ENCODE measurements at regions not wholly inside any gene's neighbourhood (a gene's known extent, or its start where the extent isn't known, plus 50 kb on each side); places are given as distances from the start of the nearest gene placed in this dataset.
A peak's percentile ranks its signal among the peaks of the same experiment; 100 is the strongest.

GRCh38 chr2:236505041-236505440 lies 64.6 kb upstream of the ACKR3 start:
- Mint-ChIP-seq H3K4me1 (no peaks in the 10 kb centered on the region), H3K4me3 (no peak overlapping the region), H3K27ac (no peak overlapping the region), H3K27me3 (ENCODE audit: low read depth) (peaks cover 44% of the 10 kb centered on the region), H3K9me3 (no peaks in the 10 kb centered on the region), H3K36me3 (ENCODE audit: low read depth) (no peaks in the 10 kb centered on the region)
- TF ChIP-seq CTCF (IDR thresholded peaks at IDR 0.05; ENCODE audit: unreplicated experiment in 3 of 3), result no peak

- no peaks in the 10 kb centered on the region for H3K4me1 Mint-ChIP-seq
- no peak overlapping the region for H3K4me3 Mint-ChIP-seq
- no peaks in the 10 kb centered on the region for H3K36me3 Mint-ChIP-seq (ENCODE audit: low read depth)
These were observed 64.0 kb upstream of the ACKR3 start for GRCh38 chr2:236505648-236506047.

GRCh38 chr2:236507393-236508085 lies 62.1 kb upstream of the ACKR3 start:
- no peak for TF ChIP-seq CTCF (IDR thresholded peaks at IDR 0.05; ENCODE audit: unreplicated experiment in 3 of 3)
- peak overlapping the region; percentile 76 to 85 (median 83) for H3K4me3 Mint-ChIP-seq
- H3K36me3 Mint-ChIP-seq (ENCODE audit: low read depth), result no peaks in the 10 kb centered on the region
- no peaks in the 10 kb centered on the region for H3K9me3 Mint-ChIP-seq
- peak overlapping the region in 1 of 3 experiments; percentile 64 for H3K27ac Mint-ChIP-seq
- no peaks in the 10 kb centered on the region for H3K4me1 Mint-ChIP-seq
- H3K27me3 Mint-ChIP-seq (ENCODE audit: low read depth), result peaks cover 49% of the 10 kb centered on the region

More at GRCh38 chr2:236505648-236506047, 64.0 kb upstream of the ACKR3 start:
- Mint-ChIP-seq H3K27ac (no peak overlapping the region), H3K9me3 (no peaks in the 10 kb centered on the region), H3K27me3 (ENCODE audit: low read depth) (peaks cover 44% of the 10 kb centered on the region)
- TF ChIP-seq CTCF (IDR thresholded peaks at IDR 0.05; ENCODE audit: unreplicated experiment in 3 of 3), result no peak

- H3K36me3 Mint-ChIP-seq (ENCODE audit: low read depth), result no peaks in the 10 kb centered on the region
- peak overlapping the region in 2 of 3 experiments; percentile 23 to 34 for H3K27ac Mint-ChIP-seq
- H3K4me1 Mint-ChIP-seq, result no peaks in the 10 kb centered on the region
- peak overlapping the region in 2 of 3 experiments; percentile 68 for H3K4me3 Mint-ChIP-seq
- no peak for TF ChIP-seq CTCF (IDR thresholded peaks at IDR 0.05; ENCODE audit: unreplicated experiment in 3 of 3)
- peaks cover 49% of the 10 kb centered on the region for H3K27me3 Mint-ChIP-seq (ENCODE audit: low read depth)
- no peaks in the 10 kb centered on the region for H3K9me3 Mint-ChIP-seq
These were observed 61.2 kb upstream of the ACKR3 start for GRCh38 chr2:236508466-236508865.

GRCh38 chr2:236510034-236510433 lies 59.6 kb upstream of the ACKR3 start:
- H3K27ac Mint-ChIP-seq, result no peak overlapping the region
- peaks cover 42% of the 10 kb centered on the region for H3K27me3 Mint-ChIP-seq (ENCODE audit: low read depth)
- no peak for TF ChIP-seq CTCF (IDR thresholded peaks at IDR 0.05; ENCODE audit: unreplicated experiment in 3 of 3)
- no peaks in the 10 kb centered on the region for H3K9me3 Mint-ChIP-seq
- no peaks in the 10 kb centered on the region for H3K36me3 Mint-ChIP-seq (ENCODE audit: low read depth)
- H3K4me3 Mint-ChIP-seq, result no peak overlapping the region
- H3K4me1 Mint-ChIP-seq, result no peaks in the 10 kb centered on the region

GRCh38 chr2:236511266-236511665 lies 58.4 kb upstream of the ACKR3 start:
- no peak overlapping the region for H3K27ac Mint-ChIP-seq
- peaks cover 32% of the 10 kb centered on the region for H3K27me3 Mint-ChIP-seq (ENCODE audit: low read depth)
- no peak for TF ChIP-seq CTCF (IDR thresholded peaks at IDR 0.05; ENCODE audit: unreplicated experiment in 3 of 3)
- H3K9me3 Mint-ChIP-seq, result no peaks in the 10 kb centered on the region
- no peak overlapping the region for H3K4me3 Mint-ChIP-seq
- H3K4me1 Mint-ChIP-seq, result no peaks in the 10 kb centered on the region
- no peaks in the 10 kb centered on the region for H3K36me3 Mint-ChIP-seq (ENCODE audit: low read depth)
